ENCODE measurements at regions not wholly inside any gene's neighbourhood (a gene's known extent, or its start where the extent isn't known, plus 50 kb on each side); places are given as distances from the start of the nearest gene placed in this dataset.

- TF ChIP-seq CTCF (conservative IDR thresholded peaks at IDR 0.05 in 1 of 2, IDR thresholded peaks at IDR 0.05 in 1 of 2; ENCODE audit: low read depth in 1 of 2, low read length in 2 of 2) (no peak), EZH2 (IDR thresholded peaks at IDR 0.05; ENCODE audit: low read length, missing control alignments) (no peak)
Observed at GRCh38 chr11:44496391-44496790, 69.1 kb upstream of the CD82 start.

Measured in fibroblast of lung (primary cell).